ENCODE measurements at regions not wholly inside any gene's neighbourhood (a gene's known extent, or its start where the extent isn't known, plus 50 kb on each side); places are given as distances from the start of the nearest gene placed in this dataset.

GRCh38 chr14:44291366-44291915 lies 215.6 kb downstream of the FSCB start:
- TF ChIP-seq CTCF (IDR thresholded peaks at IDR 0.05), result no peak
- no peak for TF ChIP-seq POLR2A (IDR thresholded peaks at IDR 0.05)

All from thyroid gland (tissue), 4 donors.